GM21447 (cell line): ENCODE measurements at regions not wholly inside any gene's neighbourhood (a gene's known extent, or its start where the extent isn't known, plus 50 kb on each side); places are given as distances from the start of the nearest gene placed in this dataset.

ENCODE experiments used
- ATAC-seq: cut with Tn5 transposase; IDR thresholded peaks from one replicate; pipeline ENCODE4 v1.9.1; 2021; ENCODE audit not compliant: unreplicated experiment

GRCh38 chr4:80124246-80125211 lies 51.5 kb upstream of the ANTXR2 start:
- ATAC-seq = no peak
